Right lobe of liver (tissue), 4 donors: ENCODE measurements at regions not wholly inside any gene's neighbourhood (a gene's known extent, or its start where the extent isn't known, plus 50 kb on each side); places are given as distances from the start of the nearest gene placed in this dataset.

Source experiments
- POLR2A ChIP-seq: fragments of 450-650 bp; IDR thresholded peaks from one replicate; pipeline ENCODE4 v1.6.1; 2017; ENCODE audit warnings: antibody characterized with exemption, mild to moderate bottlenecking
- TF ChIP-seq, protein P1 (sequence below), 4 donors: fragments of 200-600 bp in 3 of 4; fragments of 450-650 bp in 1 of 4; IDR thresholded peaks; one replicate each; pipeline versions ENCODE4 v1.5.1 to v1.8.0; 2016 to 2022; ENCODE audit warnings: antibody characterized with exemption in 4 of 4, mild to moderate bottlenecking in 2 of 4
- donor health status: DM: no; HTN: no; CAD: no.
- donor health status: DM: no; HTN: no; CAD: no.
- donor health status: DM: no; HTN: yes; CAD: no.

DNA sequence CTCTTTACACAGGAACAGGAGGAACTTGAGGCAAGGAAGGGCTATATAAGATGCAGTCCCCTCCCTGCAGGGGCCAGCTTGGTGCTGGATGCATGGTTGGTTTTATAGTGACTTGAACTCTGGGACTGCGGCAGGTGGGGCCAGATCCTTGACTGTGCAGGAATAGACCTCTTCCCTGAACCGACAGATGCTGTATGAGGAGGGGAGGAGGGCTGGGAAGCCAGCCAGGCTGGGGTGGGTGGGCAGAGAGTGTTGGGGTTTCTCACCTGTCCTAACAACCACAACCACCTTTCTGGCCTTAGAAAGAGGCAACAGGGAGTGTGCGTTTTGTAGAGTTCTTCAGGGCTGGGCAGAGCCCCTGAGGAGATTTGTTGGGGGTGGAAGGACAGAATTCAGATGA lies 798.1 kb downstream of the KCNJ18 start:
- TF ChIP-seq, protein P1, sequence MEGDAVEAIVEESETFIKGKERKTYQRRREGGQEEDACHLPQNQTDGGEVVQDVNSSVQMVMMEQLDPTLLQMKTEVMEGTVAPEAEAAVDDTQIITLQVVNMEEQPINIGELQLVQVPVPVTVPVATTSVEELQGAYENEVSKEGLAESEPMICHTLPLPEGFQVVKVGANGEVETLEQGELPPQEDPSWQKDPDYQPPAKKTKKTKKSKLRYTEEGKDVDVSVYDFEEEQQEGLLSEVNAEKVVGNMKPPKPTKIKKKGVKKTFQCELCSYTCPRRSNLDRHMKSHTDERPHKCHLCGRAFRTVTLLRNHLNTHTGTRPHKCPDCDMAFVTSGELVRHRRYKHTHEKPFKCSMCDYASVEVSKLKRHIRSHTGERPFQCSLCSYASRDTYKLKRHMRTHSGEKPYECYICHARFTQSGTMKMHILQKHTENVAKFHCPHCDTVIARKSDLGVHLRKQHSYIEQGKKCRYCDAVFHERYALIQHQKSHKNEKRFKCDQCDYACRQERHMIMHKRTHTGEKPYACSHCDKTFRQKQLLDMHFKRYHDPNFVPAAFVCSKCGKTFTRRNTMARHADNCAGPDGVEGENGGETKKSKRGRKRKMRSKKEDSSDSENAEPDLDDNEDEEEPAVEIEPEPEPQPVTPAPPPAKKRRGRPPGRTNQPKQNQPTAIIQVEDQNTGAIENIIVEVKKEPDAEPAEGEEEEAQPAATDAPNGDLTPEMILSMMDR (IDR thresholded peaks at IDR 0.05) = no peak
- no peak for TF ChIP-seq POLR2A
